ENCODE measurements at regions not wholly inside any gene's neighbourhood (a gene's known extent, or its start where the extent isn't known, plus 50 kb on each side); places are given as distances from the start of the nearest gene placed in this dataset.

- Histone ChIP-seq H2AFZ (ENCODE audit: low read length) (no peak overlapping the region), H3K23me2 (ENCODE audit: low read depth, low read length) (no peaks in the 10 kb centered on the region), H2AK5ac (ENCODE audit: low read depth, low read length) (no peak overlapping the region), H2BK15ac (ENCODE audit: low read length) (no peak overlapping the region), H3K79me1 (ENCODE audit: low read depth, low read length) (no peaks in the 10 kb centered on the region), H2BK20ac (ENCODE audit: low read length) (no peak overlapping the region), H2BK12ac (ENCODE audit: low read depth, low read length) (no peak overlapping the region), H3K27ac (ENCODE audit: low read depth, low read length) (no peak overlapping the region), H4K8ac (ENCODE audit: extremely low read depth, insufficient read depth, low read length) (no peak overlapping the region), H3K56ac (replicated peaks; ENCODE audit: insufficient read length, low read depth, low read length) (no peak overlapping the region), H3K9me3 (ENCODE audit: insufficient read depth in 2 of 2, low read depth in 1 of 2, low read length in 1 of 2) (no peaks in the 10 kb centered on the region), H3K27me3 (replicated peaks in 1 of 4; ENCODE audit: control insufficient read depth in 3 of 4, extremely low read depth in 1 of 4, insufficient read depth in 3 of 4, low read length in 3 of 4) (no peaks in the 10 kb centered on the region), H3K79me2 (ENCODE audit: control insufficient read depth in 1 of 2, insufficient read depth in 2 of 2, low read length in 2 of 2) (no peaks in the 10 kb centered on the region; a peak in 1 of 4 replicates), H4K5ac (ENCODE audit: insufficient read length, low read depth, low read length) (no peak overlapping the region), H3K36me3 (ENCODE audit: control insufficient read depth in 2 of 4, insufficient read depth in 4 of 4, low read length in 3 of 4) (no peaks in the 10 kb centered on the region), H3K14ac (ENCODE audit: insufficient read length) (no peak overlapping the region), H3K23ac (ENCODE audit: insufficient read length) (no peak overlapping the region), H3K4ac (replicated peaks; ENCODE audit: insufficient read length, low read depth, low read length) (no peak overlapping the region), H2BK120ac (replicated peaks; ENCODE audit: low read depth, low read length) (no peak overlapping the region), H3K4me1 (replicated peaks in 1 of 4; ENCODE audit: control insufficient read depth in 3 of 4, insufficient read depth in 4 of 4, low read length in 3 of 4) (no peaks in the 10 kb centered on the region), H3K4me3 (ENCODE audit: extremely low read depth in 1 of 4, insufficient read depth in 2 of 4, low read depth in 3 of 4, low read length in 4 of 4) (no peak overlapping the region), H2BK5ac (ENCODE audit: low read depth, low read length) (no peak overlapping the region), H3K18ac (ENCODE audit: extremely low read depth, low read length) (no peak overlapping the region), H3K9ac (replicated peaks in 1 of 4; ENCODE audit: extremely low read depth in 1 of 4, low read depth in 3 of 4, low read length in 3 of 4) (no peak overlapping the region), H4K91ac (replicated peaks; ENCODE audit: insufficient read length, low read length) (no peak overlapping the region), H3K4me2 (ENCODE audit: insufficient read depth in 1 of 2, low read depth in 2 of 2, low read length in 2 of 2) (no peak overlapping the region), H4K20me1 (replicated peaks in 1 of 2; ENCODE audit: control insufficient read depth in 1 of 2, insufficient read depth in 2 of 2, low read length in 2 of 2) (no peaks in the 10 kb centered on the region)
- DNase-seq (ENCODE audit: low read depth in 1 of 2, low spot score in 2 of 2) (no peak), FAIRE-seq (no peak)
- POLR2A ChIA-PET (ENCODE audit: partially characterized antibody): no interaction called here
- WGBS, 2 experiments (ENCODE audit: extremely low coverage in 1 of 2, insufficient coverage in 1 of 2, insufficient read length in 1 of 2, insufficient replicate concordance in 2 of 2, low coverage in 1 of 2, low lambda C conversion rate in 2 of 2, missing lambda C conversion rate in 1 of 2): 95% methylated on average over 2 of the region's 2 CpGs; no CpG with 5 or more reads in 1 of the 2 experiments
- CTCF ChIA-PET (ENCODE audit: partially characterized antibody): interaction anchor here (0.9 to 4.0 kb wide), 10 partner anchors 11 to 457 kb away, joined by 3 to 25 read pairs (median 4); no protein-coding TSS in a partner anchor
- no peak for TF ChIP-seq KDM4A (IDR thresholded peaks at IDR 0.05; ENCODE audit: low read depth, low read length, severe bottlenecking)
- no peak for TF ChIP-seq ASH2L (IDR thresholded peaks at IDR 0.05; ENCODE audit: low read length)
- no peak for TF ChIP-seq TCF12 (IDR thresholded peaks at IDR 0.05; ENCODE audit: low read depth, low read length)
- no peak for TF ChIP-seq RNF2 (IDR thresholded peaks at IDR 0.05; ENCODE audit: borderline replicate concordance, low read depth, low read length, missing control alignments, poor library complexity, severe bottlenecking)
- no peak for TF ChIP-seq HDAC6 (IDR thresholded peaks at IDR 0.05; ENCODE audit: low read depth, low read length)
- TF ChIP-seq SRF (IDR thresholded peaks at IDR 0.05; ENCODE audit: low read depth, low read length): no peak
- TF ChIP-seq GABPA (IDR thresholded peaks at IDR 0.05; ENCODE audit: borderline replicate concordance, insufficient read depth, low read length): no peak
- no peak for TF ChIP-seq JUN (IDR thresholded peaks at IDR 0.05; ENCODE audit: low read depth, low read length)
- no peak for TF ChIP-seq CREB1 (IDR thresholded peaks at IDR 0.05)
- no peak for TF ChIP-seq RAD21 (IDR thresholded peaks at IDR 0.05 in 1 of 2, conservative IDR thresholded peaks at IDR 0.05 in 1 of 2; ENCODE audit: low read depth in 2 of 2, low read length in 2 of 2)
- no peak for TF ChIP-seq RXRA (IDR thresholded peaks at IDR 0.05; ENCODE audit: insufficient read depth, low read depth, low read length)
- no peak for TF ChIP-seq BCL11A (IDR thresholded peaks at IDR 0.05; ENCODE audit: low read depth in 2 of 2, low read length in 2 of 2)
- TF ChIP-seq CBX5 (IDR thresholded peaks at IDR 0.05; ENCODE audit: low read depth, low read length): no peak
- TF ChIP-seq ZNF274 (IDR thresholded peaks at IDR 0.05; ENCODE audit: borderline replicate concordance, extremely low read depth, low read length): no peak
- no peak for TF ChIP-seq TAF7 (optimal IDR thresholded peaks at IDR 0.05; ENCODE audit: borderline replicate concordance, low read depth, low read length)
Measured at GRCh38 chr11:10943968-10944367, 86.1 kb upstream of the ZBED5 start.

Measured in H1 (cell line).